ENCODE measurements at regions not wholly inside any gene's neighbourhood (a gene's known extent, or its start where the extent isn't known, plus 50 kb on each side); places are given as distances from the start of the nearest gene placed in this dataset.

- no peak for TF ChIP-seq JUNB (IDR thresholded peaks at IDR 0.05; ENCODE audit: unreplicated experiment)
- no peak for TF ChIP-seq REST (IDR thresholded peaks at IDR 0.05; ENCODE audit: unreplicated experiment)
- no peak for TF ChIP-seq CTCF (conservative IDR thresholded peaks at IDR 0.05; ENCODE audit: low read depth in 2 of 2)
- TF ChIP-seq ZNF331 (CRISPR knock-in tag; IDR thresholded peaks at IDR 0.05; ENCODE audit: low read depth) = no peak
- no peak for TF ChIP-seq EZH2phosphoT487 (IDR thresholded peaks at IDR 0.05; ENCODE audit: unreplicated experiment)
Observed at GRCh38 chr2:113807721-113808120, 51.3 kb upstream of the SLC35F5 start (continued).

- H3K27me3 Mint-ChIP-seq (ENCODE audit: insufficient read depth, low read depth, poor library complexity) = peaks cover 2% of the 10 kb centered on the region
- no peak overlapping the region for H3K27ac ChIP-seq (ENCODE audit: low read depth)
- 0 out of 2 replicates have a peak, but pooled peaks cover 5% of the 10 kb centered on the region for H3K9me2 ChIP-seq (ENCODE audit: insufficient read depth)
- H3K4me2 ChIP-seq = no peak overlapping the region
- H3K36me3 ChIP-seq (ENCODE audit: insufficient read depth) = no peaks in the 10 kb centered on the region
- no peaks in the 10 kb centered on the region for H4K20me1 ChIP-seq (replicated peaks; ENCODE audit: insufficient read depth)
- peaks cover 6% of the 10 kb centered on the region for H3K4me1 Mint-ChIP-seq
- no peak for DNase-seq (ENCODE audit: low spot score)
- H3K4me1 ChIP-seq (ENCODE audit: insufficient read depth) = no peaks in the 10 kb centered on the region
- H3K27ac Mint-ChIP-seq = no peak overlapping the region
- no peak overlapping the region for H3K4me3 ChIP-seq
- H3K9me3 Mint-ChIP-seq = peaks cover 3% of the 10 kb centered on the region; the same call in 1 of the 3 replicates
- H3K36me3 Mint-ChIP-seq (ENCODE audit: low read depth) = no peaks in the 10 kb centered on the region
- H2AFZ ChIP-seq = no peak overlapping the region
- no peaks in the 10 kb centered on the region for H3F3A ChIP-seq (replicated peaks; ENCODE audit: low read depth)
- no peaks in the 10 kb centered on the region for H3K79me2 ChIP-seq (replicated peaks; ENCODE audit: insufficient read depth)
- H3K27me3 ChIP-seq (ENCODE audit: insufficient read depth) = no peaks in the 10 kb centered on the region
- no peak for ATAC-seq
- no peak overlapping the region for H3K4me3 Mint-ChIP-seq
- TF ChIP-seq REST (IDR thresholded peaks at IDR 0.05; ENCODE audit: unreplicated experiment) (no peak), EZH2phosphoT487 (IDR thresholded peaks at IDR 0.05; ENCODE audit: unreplicated experiment) (no peak), EZH2 (IDR thresholded peaks at IDR 0.05; ENCODE audit: low read depth, unreplicated experiment) (no peak), CREB1 (CRISPR knock-in tag; IDR thresholded peaks at IDR 0.05; ENCODE audit: low read depth) (no peak), ZNF331 (CRISPR knock-in tag; IDR thresholded peaks at IDR 0.05; ENCODE audit: low read depth) (no peak), STAT1 (IDR thresholded peaks at IDR 0.05; ENCODE audit: unreplicated experiment) (no peak), POLR2AphosphoS5 (IDR thresholded peaks at IDR 0.05; ENCODE audit: low read depth) (no peak)
Observed at GRCh38 chr2:113806217-113806913, 49.9 kb upstream of the SLC35F5 start.
